Activated CD4-positive, alpha-beta T cell treated with anti-CD3 and anti-CD28 coated beads, Interleukin-2, amount 10 ng/mL, durations not matched to agents 24 days and 14 days (primary cell): ENCODE measurements at regions not wholly inside any gene's neighbourhood (a gene's known extent, or its start where the extent isn't known, plus 50 kb on each side); places are given as distances from the start of the nearest gene placed in this dataset.
"Not testable (repeated sequence)": the region's sequence is repeated elsewhere in the genome, so short reads cannot be mapped to it uniquely, and the experiment has no call there.

Source experiments
- DNase-seq: peaks from one replicate; pipeline ENCODE4 v3.0.0; 2022
- H3K27ac Mint-ChIP-seq: one replicate; pipeline ENCODE4 v1.8.0; 2022; ENCODE audit warnings: mild to moderate bottlenecking, mixed read lengths
- H3K27me3 Mint-ChIP-seq: one replicate; pipeline ENCODE4 v1.8.0; 2022; ENCODE audit warnings: mixed read lengths
- H3K36me3 Mint-ChIP-seq: one replicate; pipeline ENCODE4 v1.8.0; 2022; ENCODE audit warnings: low read depth, mild to moderate bottlenecking, mixed read lengths
- H3K4me1 Mint-ChIP-seq: one replicate; pipeline ENCODE4 v1.8.0; 2021; ENCODE audit warnings: mixed read lengths
- H3K4me3 Mint-ChIP-seq: one replicate; pipeline ENCODE4 v1.8.0; 2022; ENCODE audit warnings: mild to moderate bottlenecking, moderate library complexity, mixed read lengths
- H3K9me3 Mint-ChIP-seq: one replicate; pipeline ENCODE4 v1.8.0; 2021; ENCODE audit warnings: mixed read lengths
- intact Hi-C: fragments of 100-400 bp; cut with micrococcal nuclease; formaldehyde crosslinking; loops from one replicate; pipeline ENCODE4 v1.15.1; 2023

DNA sequence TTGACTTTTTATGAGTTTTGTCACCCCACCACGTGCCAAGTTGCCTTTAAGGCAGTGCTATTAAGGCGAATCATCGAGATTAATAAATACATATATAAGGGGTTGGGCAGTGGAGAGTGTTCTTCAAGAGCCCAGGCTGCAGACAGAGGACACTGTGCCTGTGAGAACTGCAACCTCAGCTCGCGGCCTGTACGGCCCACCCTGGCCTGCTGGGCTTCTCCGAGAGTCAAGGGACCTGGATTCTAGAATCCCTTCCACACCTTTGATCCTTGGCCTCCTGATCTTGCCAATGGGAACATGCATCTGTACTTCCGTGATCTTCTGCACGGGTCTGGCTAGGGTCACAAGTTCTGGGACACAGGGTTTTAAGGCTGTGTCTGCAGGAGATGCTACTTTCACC is 54.5 kb downstream of the IRX5 start:
- H3K36me3 Mint-ChIP-seq = no peaks in the 10 kb centered on the region
- intact Hi-C loops = no loop called here
- no peaks in the 10 kb centered on the region for H3K9me3 Mint-ChIP-seq
- no peak overlapping the region for H3K4me3 Mint-ChIP-seq
- no peaks in the 10 kb centered on the region for H3K27me3 Mint-ChIP-seq
- H3K4me1 Mint-ChIP-seq = no peaks in the 10 kb centered on the region
- DNase-seq = no peak
- H3K27ac Mint-ChIP-seq = no peak overlapping the region

DNA sequence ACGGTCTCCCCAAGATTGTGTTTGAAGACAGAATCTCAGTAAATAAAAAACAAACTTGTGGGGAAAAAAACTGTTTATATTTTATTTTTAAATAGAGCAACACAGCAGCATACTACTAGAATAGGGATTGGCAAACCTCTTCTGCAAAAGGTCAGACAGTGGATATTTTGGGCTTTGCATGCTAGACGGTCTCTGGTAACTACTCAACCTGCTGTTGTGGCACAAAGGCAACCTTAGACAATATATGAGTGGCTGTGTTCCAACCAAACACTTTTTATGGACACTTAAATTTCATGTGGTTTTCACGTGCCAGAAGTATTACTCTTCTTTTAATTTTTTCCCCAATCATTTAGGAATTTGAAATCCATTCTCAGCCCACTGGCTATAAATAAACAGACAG is 55.0 kb downstream of the IRX5 start:
- Mint-ChIP-seq H3K4me1 (no peaks in the 10 kb centered on the region), H3K27ac (no peak overlapping the region), H3K4me3 (no peak overlapping the region), H3K9me3 (no peaks in the 10 kb centered on the region), H3K36me3 (no peaks in the 10 kb centered on the region), H3K27me3 (no peaks in the 10 kb centered on the region)
- no peak for DNase-seq
- intact Hi-C loops = no loop called here

DNA sequence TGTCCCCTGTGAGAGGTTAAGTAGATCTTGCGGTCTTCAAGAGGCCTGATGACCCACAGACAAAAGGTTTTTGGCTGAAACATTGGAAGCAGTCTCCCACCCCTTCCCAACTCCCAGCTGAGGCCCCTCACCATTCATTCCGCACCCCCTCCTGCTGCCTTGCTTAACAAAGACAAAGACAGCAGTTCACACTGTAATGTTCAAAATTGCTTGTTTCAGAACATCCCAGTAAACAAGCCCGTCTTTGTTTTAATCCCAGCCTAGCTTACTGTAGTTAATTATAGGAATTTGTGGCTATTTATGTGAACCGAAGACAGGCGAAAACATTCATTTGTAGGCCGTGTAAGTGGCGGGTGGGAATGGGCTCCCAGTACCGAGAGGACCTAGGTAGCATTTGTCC is 55.7 kb downstream of the IRX5 start:
- Mint-ChIP-seq H3K4me3 (no peak overlapping the region), H3K27me3 (no peaks in the 10 kb centered on the region), H3K36me3 (no peaks in the 10 kb centered on the region), H3K27ac (no peak overlapping the region), H3K4me1 (no peaks in the 10 kb centered on the region), H3K9me3 (no peaks in the 10 kb centered on the region)
- no peak for DNase-seq
- intact Hi-C loops = no loop called here

DNA sequence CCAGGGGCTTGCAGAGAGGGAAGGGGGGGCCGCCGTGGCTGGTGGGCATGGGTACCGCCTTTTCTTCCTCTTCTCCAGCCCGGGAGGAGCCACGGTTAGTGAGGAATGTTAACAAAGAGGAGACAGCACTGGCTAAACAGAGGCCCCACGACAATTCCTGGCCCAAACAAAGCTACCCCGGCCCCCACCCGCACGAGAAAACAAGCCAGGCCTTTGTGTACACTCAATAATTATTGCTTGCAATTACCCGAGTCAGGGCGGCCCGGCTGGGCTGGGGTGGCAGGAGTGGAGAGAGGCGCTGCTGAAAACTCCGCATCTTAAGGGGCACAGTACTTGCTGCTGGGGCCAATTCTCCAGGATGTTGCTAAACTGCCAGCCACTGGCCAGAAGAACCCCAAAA is 56.4 kb downstream of the IRX5 start:
- DNase-seq = no peak
- H3K27ac Mint-ChIP-seq = no peak overlapping the region
- no peaks in the 10 kb centered on the region for H3K4me1 Mint-ChIP-seq
- no peak overlapping the region for H3K4me3 Mint-ChIP-seq
- no peaks in the 10 kb centered on the region for H3K27me3 Mint-ChIP-seq
- intact Hi-C loops = no loop called here
- H3K36me3 Mint-ChIP-seq = no peaks in the 10 kb centered on the region
- no peaks in the 10 kb centered on the region for H3K9me3 Mint-ChIP-seq

DNA sequence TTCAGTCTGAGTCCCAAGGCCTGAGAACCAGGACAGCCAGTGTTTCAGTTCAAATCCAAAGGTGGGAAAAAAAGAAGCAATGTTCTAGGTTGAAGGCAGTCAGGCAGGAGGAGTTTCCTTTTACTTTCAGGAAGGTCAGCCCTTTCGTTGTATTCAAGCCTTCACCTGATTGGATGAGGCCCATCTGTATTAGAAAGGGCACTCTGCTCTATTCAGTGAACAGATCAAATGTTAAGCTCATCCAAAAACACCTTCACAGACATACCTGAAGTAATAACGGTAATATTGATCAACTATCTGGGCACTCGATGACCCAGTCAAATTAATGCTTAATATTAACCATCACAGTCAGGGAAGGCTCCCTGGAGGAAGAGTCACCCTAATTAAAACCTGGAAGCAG is 60.9 kb downstream of the IRX5 start:
- DNase-seq = no peak
- intact Hi-C loops = no loop called here
- Mint-ChIP-seq H3K9me3 (no peaks in the 10 kb centered on the region), H3K4me1 (no peaks in the 10 kb centered on the region), H3K36me3 (no peaks in the 10 kb centered on the region), H3K4me3 (no peak overlapping the region), H3K27me3 (no peaks in the 10 kb centered on the region), H3K27ac (no peak overlapping the region)

DNA sequence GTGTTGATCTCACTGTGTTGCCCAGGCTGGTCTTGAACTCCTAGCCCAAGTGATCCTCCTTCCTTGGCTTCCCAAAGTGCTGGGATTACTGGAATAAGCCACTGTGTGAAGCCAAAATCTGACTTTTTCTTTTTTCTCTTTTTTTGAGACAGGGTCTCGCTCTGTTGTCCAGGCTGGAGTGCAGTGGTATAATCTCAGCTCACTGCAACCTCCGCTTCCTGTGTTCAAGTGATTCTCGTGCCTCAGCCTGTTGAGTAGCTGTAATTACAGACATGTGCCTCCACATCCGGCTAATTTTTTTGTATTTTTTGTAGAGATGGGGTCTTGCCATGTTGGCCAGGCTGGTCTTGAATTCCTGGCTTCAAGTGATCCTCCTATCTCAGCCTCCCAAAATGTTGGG is 61.3 kb downstream of the IRX5 start:
- H3K36me3 Mint-ChIP-seq, H3K9me3 Mint-ChIP-seq, H3K27me3 Mint-ChIP-seq, H3K4me3 Mint-ChIP-seq, intact Hi-C loops, H3K27ac Mint-ChIP-seq, H3K4me1 Mint-ChIP-seq, DNase-seq: not testable (repeated sequence)

DNA sequence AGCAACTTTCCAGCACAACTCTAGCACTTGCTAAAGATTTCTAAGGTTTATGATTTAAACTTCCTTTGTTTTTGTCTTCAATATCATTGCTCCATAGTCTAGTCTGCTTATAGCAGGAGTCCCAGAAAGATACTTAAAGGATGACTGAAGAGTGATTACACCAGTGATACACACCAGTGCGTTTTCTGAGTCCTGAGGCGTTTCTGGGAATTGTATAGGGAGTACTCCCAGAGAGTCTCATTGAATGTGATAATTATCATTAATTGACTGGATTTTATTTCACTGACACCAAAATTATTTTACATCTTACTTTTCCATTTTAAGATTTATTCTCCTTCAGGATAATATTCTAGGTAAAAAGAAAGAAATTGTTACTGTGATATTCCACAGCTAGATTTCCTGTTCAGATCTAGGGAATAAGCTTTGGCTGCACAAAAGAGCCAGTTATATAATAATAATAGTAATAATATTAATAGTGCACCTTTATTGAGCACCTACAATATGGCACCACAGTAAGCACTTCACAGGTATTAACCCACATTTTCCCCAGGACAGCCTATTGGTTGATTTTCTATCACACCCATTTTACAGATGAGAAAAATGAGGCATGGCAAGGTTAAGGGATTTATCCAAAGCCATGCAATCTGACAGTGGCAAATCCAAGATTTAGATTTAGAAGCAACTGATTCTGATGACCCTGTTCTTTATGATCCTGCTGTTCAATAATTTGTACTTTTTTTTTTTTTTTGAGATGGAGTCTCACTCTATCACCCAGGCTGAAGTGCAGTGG is 62.6 kb downstream of the IRX5 start:
- intact Hi-C loops = no loop called here
- Mint-ChIP-seq H3K4me1 (no peaks in the 10 kb centered on the region), H3K36me3 (no peaks in the 10 kb centered on the region), H3K27me3 (no peaks in the 10 kb centered on the region), H3K4me3 (no peak overlapping the region), H3K9me3 (no peaks in the 10 kb centered on the region), H3K27ac (no peak overlapping the region)
- no peak for DNase-seq

DNA sequence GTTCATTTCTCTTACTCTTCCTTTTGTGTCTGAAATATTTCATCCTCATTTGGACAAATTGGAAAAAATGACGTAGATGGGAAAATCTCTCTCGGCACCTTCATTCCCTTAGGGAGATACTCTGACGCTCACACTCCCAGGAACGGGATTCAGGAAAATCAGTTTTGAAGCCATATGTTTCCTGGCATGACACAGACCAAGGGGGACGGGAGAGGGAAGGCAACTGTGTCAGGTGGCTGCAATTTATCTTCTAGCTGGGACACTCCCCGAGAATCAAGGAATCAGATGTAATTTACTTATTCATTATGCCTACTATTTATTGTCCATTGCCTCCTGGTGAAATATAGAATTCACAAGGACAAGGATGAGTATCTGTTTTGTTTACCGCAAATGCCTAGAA is 65.5 kb downstream of the IRX5 start:
- Mint-ChIP-seq H3K4me3 (no peak overlapping the region), H3K36me3 (no peaks in the 10 kb centered on the region), H3K4me1 (no peaks in the 10 kb centered on the region), H3K27me3 (no peaks in the 10 kb centered on the region), H3K9me3 (no peaks in the 10 kb centered on the region), H3K27ac (no peak overlapping the region)
- DNase-seq = no peak
- intact Hi-C loops = no loop called here

DNA sequence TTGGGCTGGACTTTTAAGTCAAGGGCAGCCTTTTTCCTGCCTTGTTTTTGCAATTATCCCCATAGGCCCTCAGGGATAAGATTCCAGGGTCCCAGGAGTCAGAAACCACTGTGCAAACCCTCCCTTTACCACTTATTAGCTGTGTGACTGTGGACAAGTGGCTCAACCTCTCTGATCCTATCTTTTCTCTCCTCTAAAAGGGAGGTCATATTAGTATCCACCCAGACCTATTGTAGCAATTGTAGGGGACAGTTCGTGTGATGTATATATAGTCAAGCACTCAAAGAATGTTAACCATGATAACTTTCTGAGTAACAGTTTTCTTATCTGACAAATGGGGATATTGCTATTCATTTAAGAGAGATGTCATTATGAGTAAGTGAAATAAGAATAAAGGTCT is 68.2 kb downstream of the IRX5 start:
- H3K36me3 Mint-ChIP-seq = no peaks in the 10 kb centered on the region

DNA sequence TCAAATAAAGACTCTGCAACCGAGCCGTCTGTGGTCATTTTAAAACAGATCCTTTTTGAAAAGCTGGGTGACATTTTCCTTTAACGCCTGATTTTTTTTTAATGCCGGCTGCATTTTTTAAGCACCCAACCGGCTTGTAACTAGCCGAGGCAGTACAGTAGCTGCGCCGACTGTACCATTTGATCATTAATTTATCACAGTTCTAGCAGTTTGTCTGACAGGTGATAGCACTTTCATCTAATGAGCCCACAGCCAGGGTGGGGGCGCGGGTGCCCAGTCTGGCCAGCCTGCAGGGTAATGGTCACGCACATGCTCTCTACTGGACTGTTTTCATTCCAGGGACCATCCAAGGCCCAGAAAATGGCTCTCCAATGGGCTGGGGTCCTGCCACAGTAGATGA is 68.8 kb downstream of the IRX5 start:
- no peak for DNase-seq
- no peak overlapping the region for H3K27ac Mint-ChIP-seq
- intact Hi-C loops = no loop called here
- H3K27me3 Mint-ChIP-seq = no peaks in the 10 kb centered on the region
- no peaks in the 10 kb centered on the region for H3K4me1 Mint-ChIP-seq
- H3K36me3 Mint-ChIP-seq = no peaks in the 10 kb centered on the region
- H3K4me3 Mint-ChIP-seq = no peak overlapping the region
- no peaks in the 10 kb centered on the region for H3K9me3 Mint-ChIP-seq

More for the DNA sequence above, 68.2 kb downstream of the IRX5 start:
- Mint-ChIP-seq H3K4me1 (no peaks in the 10 kb centered on the region), H3K27me3 (no peaks in the 10 kb centered on the region), H3K27ac (no peak overlapping the region), H3K4me3 (no peak overlapping the region), H3K9me3 (no peaks in the 10 kb centered on the region)
- intact Hi-C loops = no loop called here
- DNase-seq = no peak

DNA sequence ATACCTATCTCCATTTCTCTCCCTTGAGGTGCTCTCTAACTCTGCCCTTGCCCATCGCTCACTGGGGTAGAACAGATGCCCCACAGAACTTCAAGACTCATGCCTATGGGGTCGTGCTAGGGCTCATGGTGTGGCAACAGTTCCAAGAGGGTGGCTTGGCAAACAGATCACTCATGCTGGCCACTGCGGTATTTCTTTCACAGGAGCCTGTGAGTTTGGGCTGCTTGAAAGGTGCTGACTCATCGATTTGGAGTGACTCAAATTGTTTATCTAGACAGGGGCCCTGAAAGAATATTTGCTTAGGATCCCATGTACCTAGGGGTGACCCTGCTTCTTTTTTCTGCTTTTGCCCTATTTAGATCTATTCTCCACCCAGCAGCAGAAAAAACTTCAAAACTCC is 69.9 kb downstream of the IRX5 start:
- Mint-ChIP-seq H3K4me1 (no peaks in the 10 kb centered on the region), H3K27me3 (no peaks in the 10 kb centered on the region), H3K27ac (no peak overlapping the region), H3K9me3 (no peaks in the 10 kb centered on the region), H3K36me3 (no peaks in the 10 kb centered on the region), H3K4me3 (no peak overlapping the region)
- DNase-seq = no peak
- intact Hi-C loops = no loop called here

DNA sequence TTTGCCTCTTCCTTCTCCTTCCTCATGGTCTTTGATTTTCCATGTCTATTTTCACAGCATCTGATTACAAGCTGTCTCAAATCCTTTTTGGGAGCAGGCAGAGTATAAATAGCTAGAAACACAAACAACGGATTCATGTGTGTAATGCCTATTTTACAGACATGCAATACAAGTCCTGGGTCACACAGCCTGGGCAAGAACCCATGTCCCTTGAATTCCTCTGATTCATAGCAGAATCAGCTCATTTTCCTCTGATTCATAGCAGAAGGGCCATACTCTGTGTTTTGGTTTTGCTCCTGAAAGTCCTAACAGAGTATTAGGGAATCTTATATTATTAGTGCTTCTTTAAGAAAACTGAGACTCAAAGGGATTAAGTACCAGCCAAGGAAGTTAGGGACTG is 71.3 kb downstream of the IRX5 start:
- no peak for DNase-seq
- H3K9me3 Mint-ChIP-seq = no peaks in the 10 kb centered on the region
- intact Hi-C loops = no loop called here

DNA sequence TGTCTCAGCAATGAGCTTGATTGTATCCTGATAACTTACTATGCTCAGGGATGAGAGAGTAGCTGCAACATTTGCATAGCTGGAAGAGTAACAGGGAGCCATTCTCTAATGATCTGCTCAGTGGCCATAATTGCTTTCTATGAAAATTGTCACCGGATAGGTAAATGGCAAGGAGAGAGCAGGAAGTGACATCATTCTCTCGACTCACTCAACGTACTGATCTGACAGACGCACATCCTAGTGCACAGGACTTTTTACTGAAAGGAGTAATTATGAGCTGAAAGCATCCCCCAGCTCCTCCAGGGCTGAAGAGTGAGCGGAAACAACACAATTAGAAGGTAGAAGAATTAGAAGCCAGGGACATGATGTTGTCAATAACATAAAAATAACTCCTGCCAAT is 71.8 kb downstream of the IRX5 start:
- H3K27me3 Mint-ChIP-seq = no peaks in the 10 kb centered on the region
- DNase-seq = no peak
- H3K27ac Mint-ChIP-seq = no peak overlapping the region

More for the DNA sequence above, 71.3 kb downstream of the IRX5 start:
- Mint-ChIP-seq H3K4me1 (no peaks in the 10 kb centered on the region), H3K4me3 (no peak overlapping the region), H3K36me3 (no peaks in the 10 kb centered on the region), H3K27ac (no peak overlapping the region), H3K27me3 (no peaks in the 10 kb centered on the region)

DNA sequence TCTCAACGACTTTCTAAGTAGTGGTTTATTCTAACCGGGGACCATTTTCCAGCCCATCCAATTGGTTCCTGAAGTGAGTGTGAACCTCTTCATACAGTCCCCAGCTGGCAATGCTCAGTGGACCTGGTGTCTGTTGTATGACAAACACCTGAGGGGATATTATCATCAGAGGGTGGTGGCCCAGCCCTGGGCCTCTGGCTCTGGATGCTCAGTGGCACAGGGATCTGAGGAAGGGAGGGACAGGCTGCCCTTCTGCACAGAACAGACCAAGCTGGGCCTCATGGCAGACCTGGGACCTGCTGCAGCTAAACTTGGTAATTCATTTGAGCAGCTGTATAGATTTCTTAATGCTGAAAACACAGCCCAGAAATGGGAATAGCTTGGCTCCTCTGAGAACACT is 72.6 kb downstream of the IRX5 start:
- H3K27ac Mint-ChIP-seq = no peak overlapping the region
- intact Hi-C loops = no loop called here
- no peaks in the 10 kb centered on the region for H3K27me3 Mint-ChIP-seq
- H3K36me3 Mint-ChIP-seq = no peaks in the 10 kb centered on the region
- DNase-seq = no peak
- no peaks in the 10 kb centered on the region for H3K9me3 Mint-ChIP-seq
- H3K4me3 Mint-ChIP-seq = no peak overlapping the region
- no peaks in the 10 kb centered on the region for H3K4me1 Mint-ChIP-seq

More for the DNA sequence above, 71.8 kb downstream of the IRX5 start:
- H3K4me1 Mint-ChIP-seq = no peaks in the 10 kb centered on the region
- no peaks in the 10 kb centered on the region for H3K36me3 Mint-ChIP-seq
- no peak overlapping the region for H3K4me3 Mint-ChIP-seq
- H3K9me3 Mint-ChIP-seq = no peaks in the 10 kb centered on the region
- intact Hi-C loops = no loop called here

DNA sequence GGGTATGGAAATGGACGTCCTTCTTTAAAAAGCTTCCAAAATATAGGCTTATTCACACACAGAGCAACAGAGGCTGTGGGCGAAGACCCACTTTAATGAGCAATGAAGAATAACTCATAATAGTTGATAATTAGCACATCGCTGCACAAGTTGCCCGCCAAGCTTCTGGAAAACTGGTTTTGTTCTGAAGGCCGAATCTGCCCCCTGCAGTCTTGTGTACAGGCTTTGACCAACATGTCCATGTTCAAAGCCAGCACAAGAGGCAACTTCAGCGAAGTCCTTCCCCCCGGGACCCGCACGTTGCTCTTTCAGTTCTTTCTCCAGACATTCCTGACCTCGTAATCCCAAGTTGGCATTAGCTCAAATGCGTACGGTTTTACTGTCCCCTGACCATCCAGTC is 73.3 kb downstream of the IRX5 start:
- Mint-ChIP-seq H3K4me1 (no peaks in the 10 kb centered on the region), H3K9me3 (no peaks in the 10 kb centered on the region), H3K27ac (no peak overlapping the region), H3K4me3 (no peak overlapping the region), H3K27me3 (no peaks in the 10 kb centered on the region), H3K36me3 (no peaks in the 10 kb centered on the region)
- DNase-seq = no peak
- intact Hi-C loops = no loop called here
